NT2/D1 (cell line): ENCODE measurements at regions not wholly inside any gene's neighbourhood (a gene's known extent, or its start where the extent isn't known, plus 50 kb on each side); places are given as distances from the start of the nearest gene placed in this dataset.
A peak's percentile ranks its signal among the peaks of the same experiment; 100 is the strongest.
"Not testable (repeated sequence)": the region's sequence is repeated elsewhere in the genome, so short reads cannot be mapped to it uniquely, and the experiment has no call there.

ENCODE experiments used
- DNase-seq: peaks from one replicate; pipeline ENCODE4 v3.0.0-alpha.2; 2011; ENCODE audit warnings: low read depth, low spot score
- H3K27me3 ChIP-seq: 2 replicates; pipeline ENCODE4 v1.6.0; 2011; ENCODE audit warnings: mild to moderate bottlenecking; ENCODE audit not compliant: insufficient read length, insufficient read depth
- H3K36me3 ChIP-seq: 2 replicates; pipeline ENCODE4 v1.6.1; 2011; ENCODE audit warnings: mild to moderate bottlenecking, low read length, mixed read lengths; ENCODE audit not compliant: insufficient read depth, insufficient read length
- H3K4me1 ChIP-seq: 2 replicates; pipeline ENCODE4 v1.5.1; 2011; ENCODE audit not compliant: insufficient read depth, insufficient read length
- H3K4me3 ChIP-seq: 2 replicates; pipeline ENCODE4 v1.5.1; 2011; ENCODE audit warnings: low read depth; ENCODE audit not compliant: insufficient read length
- H3K9ac ChIP-seq: 2 replicates; pipeline ENCODE4 v1.6.0; 2011; ENCODE audit warnings: low read depth; ENCODE audit not compliant: insufficient read length
- H3K9me3 ChIP-seq: 2 replicates; pipeline ENCODE4 v1.5.1; 2011; ENCODE audit warnings: mild to moderate bottlenecking, low read length; ENCODE audit not compliant: insufficient read depth
- SUZ12 ChIP-seq: IDR thresholded peaks from 2 replicates; pipeline ENCODE4 v1.6.1; 2011; ENCODE audit not compliant: insufficient read length, insufficient read depth; ENCODE audit errors: extremely low read depth
- YY1 ChIP-seq: IDR thresholded peaks from 2 replicates; pipeline ENCODE4 v1.6.1; 2011; ENCODE audit not compliant: insufficient read length, insufficient read depth
- ZNF274 ChIP-seq: IDR thresholded peaks from 2 replicates; pipeline ENCODE4 v1.6.1; 2011; ENCODE audit warnings: mild to moderate bottlenecking, low read depth, low read length

GRCh38 chr5:91315701-91316100, 67.4 kb downstream of the ARRDC3 start:
- Histone ChIP-seq H3K36me3 (no peaks in the 10 kb centered on the region), H3K4me1 (no peaks in the 10 kb centered on the region), H3K9ac (no peak overlapping the region), H3K9me3 (no peaks in the 10 kb centered on the region), H3K27me3 (no peaks in the 10 kb centered on the region), H3K4me3 (no peak overlapping the region)
- no peak for DNase-seq
- TF ChIP-seq YY1 (no peak), ZNF274 (no peak), SUZ12 (no peak)

GRCh38 chr5:91313757-91314673, 69.1 kb downstream of the ARRDC3 start:
- no peaks in the 10 kb centered on the region for H3K27me3 ChIP-seq
- H3K4me1 ChIP-seq: no peaks in the 10 kb centered on the region
- no peak overlapping the region for H3K9ac ChIP-seq
- H3K36me3 ChIP-seq: no peaks in the 10 kb centered on the region
- TF ChIP-seq ZNF274 (no peak), YY1 (no peak), SUZ12 (no peak)
- peak; percentile 22 for DNase-seq
- no peak overlapping the region for H3K4me3 ChIP-seq
- H3K9me3 ChIP-seq: no peaks in the 10 kb centered on the region

DNA sequence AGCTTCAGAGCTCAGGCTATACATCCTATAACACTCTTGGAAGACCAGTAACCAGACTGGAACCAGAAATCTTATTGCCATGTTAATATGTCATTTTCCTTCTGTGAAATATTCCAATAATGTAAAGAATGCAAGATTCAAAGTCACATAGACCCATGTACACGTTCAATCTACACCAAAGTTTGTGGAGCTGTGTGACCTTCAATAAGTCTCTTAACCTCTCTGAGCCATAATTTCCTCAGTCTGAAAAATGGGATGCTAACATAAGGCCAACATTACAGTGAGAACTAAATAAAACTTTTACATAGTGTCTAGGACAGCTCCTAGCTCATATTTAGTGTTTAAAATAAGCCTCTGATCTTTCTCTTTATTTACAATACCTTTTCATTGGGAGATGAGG, 70.4 kb downstream of the ARRDC3 start:
- H3K9me3 ChIP-seq: no peaks in the 10 kb centered on the region
- TF ChIP-seq YY1 (no peak), SUZ12 (no peak), ZNF274 (no peak)
- no peaks in the 10 kb centered on the region for H3K36me3 ChIP-seq
- H3K4me1 ChIP-seq: no peaks in the 10 kb centered on the region
- no peak for DNase-seq
- no peaks in the 10 kb centered on the region for H3K27me3 ChIP-seq
- H3K4me3 ChIP-seq: no peak overlapping the region
- H3K9ac ChIP-seq: no peak overlapping the region

GRCh38 chr5:91311697-91312501, 71.2 kb downstream of the ARRDC3 start:
- no peak for DNase-seq
- Histone ChIP-seq H3K9ac (no peak overlapping the region), H3K4me3 (no peak overlapping the region), H3K27me3 (no peaks in the 10 kb centered on the region), H3K9me3 (no peaks in the 10 kb centered on the region), H3K4me1 (no peaks in the 10 kb centered on the region), H3K36me3 (no peaks in the 10 kb centered on the region)
- no peak for TF ChIP-seq ZNF274
- TF ChIP-seq YY1: no peak
- TF ChIP-seq SUZ12: no peak

- Histone ChIP-seq H3K9me3 (no peaks in the 10 kb centered on the region), H3K4me3 (no peak overlapping the region), H3K36me3 (no peaks in the 10 kb centered on the region), H3K4me1 (no peaks in the 10 kb centered on the region), H3K27me3 (no peaks in the 10 kb centered on the region), H3K9ac (no peak overlapping the region)
- DNase-seq: no peak
- TF ChIP-seq SUZ12 (no peak), ZNF274 (no peak), YY1 (no peak)
These were observed 71.9 kb downstream of the ARRDC3 start for GRCh38 chr5:91311168-91311696.

DNA sequence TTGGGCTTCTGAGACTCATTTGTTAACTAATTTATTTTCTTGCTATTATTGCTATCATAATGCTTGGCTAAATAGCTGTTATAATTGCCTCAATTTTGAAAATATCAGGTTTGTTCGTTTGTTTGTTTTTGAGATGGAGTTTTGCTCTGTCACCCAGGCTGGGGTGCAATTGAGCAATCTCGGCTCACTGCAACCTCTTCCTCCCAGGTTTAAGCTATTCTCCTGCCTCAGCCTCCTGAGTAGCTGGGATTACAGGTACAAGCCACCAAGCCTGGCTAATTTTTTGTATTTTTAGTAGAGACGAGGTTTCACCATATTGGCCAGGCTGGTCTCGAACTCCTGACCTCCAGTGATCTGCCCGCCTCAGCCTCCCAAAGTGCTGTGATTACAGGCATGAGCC, 75.0 kb downstream of the ARRDC3 start:
- not testable (repeated sequence) for DNase-seq, H3K27me3 ChIP-seq, H3K36me3 ChIP-seq, H3K4me3 ChIP-seq, H3K4me1 ChIP-seq, H3K9me3 ChIP-seq, H3K9ac ChIP-seq

DNA sequence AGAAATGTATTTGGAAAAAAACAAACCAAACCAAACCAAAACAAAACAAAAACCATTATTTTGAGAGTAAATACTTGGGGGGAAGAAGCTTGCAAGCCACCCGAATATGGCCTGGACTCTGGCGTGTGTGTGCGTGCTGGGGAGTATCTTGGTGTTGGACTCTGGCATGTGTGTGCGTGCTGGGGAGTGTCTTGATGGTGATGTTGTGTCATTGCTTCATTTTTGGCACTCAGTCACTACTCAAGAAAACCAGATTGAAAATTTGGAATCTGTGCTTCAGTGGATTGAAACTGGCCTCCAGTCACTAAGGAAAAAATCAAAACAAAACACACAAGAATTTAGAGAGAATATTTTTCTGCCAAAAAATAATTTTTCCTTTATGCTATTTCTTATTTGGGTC, 76.1 kb downstream of the ARRDC3 start:
- TF ChIP-seq SUZ12: no peak
- no peaks in the 10 kb centered on the region for H3K9me3 ChIP-seq
- H3K36me3 ChIP-seq: no peaks in the 10 kb centered on the region

More for the DNA sequence above, 76.1 kb downstream of the ARRDC3 start:
- no peak overlapping the region for H3K4me3 ChIP-seq
- no peak for DNase-seq
- no peaks in the 10 kb centered on the region for H3K27me3 ChIP-seq
- no peak overlapping the region for H3K9ac ChIP-seq
- no peaks in the 10 kb centered on the region for H3K4me1 ChIP-seq
